AG20443 (cell line): ENCODE measurements at regions not wholly inside any gene's neighbourhood (a gene's known extent, or its start where the extent isn't known, plus 50 kb on each side); places are given as distances from the start of the nearest gene placed in this dataset.
"Not testable (repeated sequence)": the region's sequence is repeated elsewhere in the genome, so short reads cannot be mapped to it uniquely, and the experiment has no call there.

Source experiments
- DNase-seq: peaks from one replicate; pipeline ENCODE4 v3.0.0; 2012; ENCODE audit warnings: low spot score, mixed read lengths

DNA sequence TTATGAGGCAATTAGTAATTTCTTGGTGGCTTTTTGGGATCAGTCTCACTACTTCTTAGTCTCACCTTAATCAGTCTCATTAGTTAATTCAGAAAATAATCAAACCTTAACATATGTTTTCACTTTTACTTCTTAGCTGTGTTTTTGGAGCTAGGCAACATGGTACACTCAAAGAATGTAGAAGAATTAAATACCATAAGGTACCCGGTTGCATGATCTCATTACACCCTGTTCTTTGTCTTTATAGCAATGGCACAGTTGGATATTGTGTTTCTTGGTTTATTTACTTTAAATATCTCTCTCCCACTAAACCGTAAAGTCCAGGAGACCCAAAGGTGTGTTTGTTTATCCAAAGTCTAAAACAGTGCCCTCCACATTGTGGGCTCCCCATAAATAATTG, 132.3 kb downstream of the TNFSF18 start:
- DNase-seq: no peak

GRCh38 chr1:172926070-172926469, 124.7 kb downstream of the TNFSF18 start:
- DNase-seq: no peak

DNA sequence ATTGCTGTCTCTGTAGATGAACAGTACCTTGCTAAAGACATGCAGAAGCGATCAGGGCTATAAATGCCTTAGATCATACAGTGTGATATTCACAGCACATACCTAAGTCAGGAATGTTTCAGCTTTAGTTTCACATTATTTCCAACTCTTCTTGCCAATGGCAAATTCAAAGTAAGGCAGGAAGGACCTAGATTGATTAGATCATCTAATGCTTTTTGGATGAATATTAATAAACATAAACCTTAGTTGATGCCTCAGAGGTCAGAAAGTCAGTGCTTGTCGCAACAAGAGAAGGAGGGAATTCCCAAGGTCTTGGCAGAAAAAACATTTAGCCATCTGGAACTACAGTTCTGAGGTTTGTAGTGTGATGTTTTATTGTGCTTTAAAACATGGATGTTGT, 122.3 kb downstream of the TNFSF18 start:
- DNase-seq: peak; percentile 49

DNA sequence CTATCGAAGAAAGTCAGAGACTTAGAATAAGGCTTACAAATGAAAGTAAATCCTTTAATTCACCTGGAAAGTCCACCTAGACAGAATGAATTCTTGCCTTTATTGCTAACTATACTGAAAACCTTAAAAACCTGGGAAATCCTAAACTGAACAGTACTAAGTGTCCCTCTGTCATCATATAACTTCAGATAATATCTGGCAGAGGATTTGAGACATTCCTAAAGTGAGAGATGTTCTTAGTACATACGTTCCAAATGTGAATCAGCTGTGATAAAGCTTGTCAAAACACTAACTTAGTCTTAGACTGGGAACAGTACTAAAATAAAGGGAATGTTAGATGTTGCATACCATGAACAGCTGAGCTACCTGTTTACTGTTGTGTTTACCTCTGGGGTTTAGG, 121.7 kb downstream of the TNFSF18 start:
- no peak for DNase-seq

DNA sequence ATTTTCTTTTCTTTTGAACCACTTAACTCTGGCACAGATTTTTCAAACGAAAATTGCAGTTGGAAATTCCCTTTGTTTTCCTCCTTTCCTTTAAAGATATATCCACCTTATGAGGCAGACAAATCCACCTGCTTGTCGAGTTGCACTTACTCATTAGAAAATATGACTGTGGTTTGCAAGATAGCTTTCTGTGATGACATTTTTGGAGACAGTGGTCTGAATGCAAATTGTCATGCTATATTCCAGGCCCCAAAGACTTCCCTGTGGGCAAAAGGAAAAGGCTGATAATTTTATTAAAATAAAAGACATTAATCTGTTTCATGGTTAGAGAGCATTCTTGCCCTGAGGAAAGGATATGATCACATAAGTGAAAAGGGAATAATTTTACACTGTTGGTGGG, 120.6 kb downstream of the TNFSF18 start:
- DNase-seq: no peak

- DNase-seq: no peak
Measured at GRCh38 chr1:172931340-172931739, 119.4 kb downstream of the TNFSF18 start.

GRCh38 chr1:172931761-172932160, 119.0 kb downstream of the TNFSF18 start:
- DNase-seq: no peak

DNA sequence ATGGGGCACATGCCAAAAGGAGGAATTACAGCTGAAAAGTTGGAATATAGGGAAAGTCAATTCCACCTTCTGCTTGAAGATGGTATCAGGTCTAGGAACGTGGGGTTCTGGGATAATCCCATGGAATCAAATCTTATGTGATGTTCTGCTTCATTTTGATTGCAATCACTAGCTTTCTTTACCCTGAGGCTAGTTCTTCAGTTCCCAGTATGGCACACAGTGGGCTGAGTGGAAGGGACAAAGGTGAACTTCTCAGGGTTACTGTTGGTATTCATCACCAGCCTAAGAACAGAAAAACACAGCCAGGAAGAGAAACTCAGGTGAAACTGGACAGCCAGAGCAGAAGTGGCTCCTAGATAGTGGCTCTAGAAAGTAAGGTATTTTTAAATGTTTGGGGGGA, 117.8 kb downstream of the TNFSF18 start:
- no peak for DNase-seq

DNA sequence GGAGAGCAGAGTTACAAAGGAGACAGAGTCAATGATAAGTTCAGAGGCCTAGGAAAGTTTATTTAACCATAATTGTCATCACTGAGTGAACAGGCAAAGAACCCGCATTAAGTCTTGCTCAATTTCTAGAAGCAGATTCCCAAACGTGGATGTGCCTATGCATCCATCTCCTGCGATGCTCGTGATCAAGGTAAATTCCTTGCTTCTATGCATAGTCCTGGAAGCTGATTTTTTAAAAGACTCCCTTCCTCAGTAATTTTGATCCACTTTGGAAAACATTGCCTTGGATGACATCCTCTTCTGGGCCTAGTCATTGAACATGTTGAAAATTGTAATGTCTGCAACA, 116.4 kb downstream of the TNFSF18 start:
- no peak for DNase-seq

GRCh38 chr1:172935062-172935592, 115.6 kb downstream of the TNFSF18 start:
- no peak for DNase-seq

GRCh38 chr1:172936088-172936645, 114.6 kb downstream of the TNFSF18 start:
- DNase-seq: no peak

GRCh38 chr1:172938681-172939080, 112.1 kb downstream of the TNFSF18 start:
- DNase-seq: peak; percentile 46

- no peak for DNase-seq
Measured at GRCh38 chr1:172939475-172939874, 111.3 kb downstream of the TNFSF18 start.

- DNase-seq: no peak
Measured at GRCh38 chr1:172940174-172940855, 110.4 kb downstream of the TNFSF18 start.

- DNase-seq: no peak
Measured at GRCh38 chr1:172941471-172941870, 109.3 kb downstream of the TNFSF18 start.

DNA sequence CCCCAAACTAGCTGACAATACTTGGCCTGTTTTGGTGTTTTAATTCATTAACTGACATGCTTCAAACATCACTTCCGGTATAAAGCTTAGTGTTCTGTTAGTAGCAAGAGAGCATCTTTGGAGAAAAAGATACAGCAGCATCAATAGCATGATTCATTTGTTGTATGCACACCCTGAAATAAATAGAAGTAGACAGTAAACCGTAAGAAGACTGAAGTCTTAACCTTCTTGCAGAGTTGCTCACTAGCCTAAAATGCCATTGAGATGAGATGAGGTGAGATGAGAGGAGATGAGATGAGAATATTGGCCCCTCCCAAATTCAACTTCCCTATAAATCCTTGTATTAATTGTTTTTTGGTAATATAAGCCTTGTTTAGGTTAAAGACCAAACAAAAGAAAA, 108.8 kb downstream of the TNFSF18 start:
- DNase-seq: no peak

DNA sequence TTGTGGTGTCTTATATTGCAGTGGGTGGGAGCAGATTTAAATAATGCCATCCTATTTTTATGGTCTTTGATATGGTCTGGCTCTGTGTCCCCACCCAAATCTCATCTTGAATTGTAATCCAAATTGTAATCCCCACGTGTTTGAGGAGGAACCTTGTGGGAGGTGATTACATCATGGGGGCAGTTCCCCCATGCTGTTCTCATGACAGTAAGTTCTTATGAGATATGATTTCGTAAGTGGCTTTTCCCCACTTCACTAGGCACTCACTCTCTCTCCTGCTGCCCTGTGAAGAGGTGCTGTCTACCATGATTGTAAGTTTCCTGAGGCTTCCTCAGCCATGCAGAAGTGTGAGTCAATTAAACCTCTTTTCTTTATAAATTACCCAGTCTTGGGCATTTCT, 107.6 kb downstream of the TNFSF18 start:
- DNase-seq: not testable (repeated sequence)

GRCh38 chr1:172944931-172945330, 105.8 kb downstream of the TNFSF18 start:
- DNase-seq: no peak

GRCh38 chr1:172946814-172947507, 103.8 kb downstream of the TNFSF18 start:
- DNase-seq: no peak

DNA sequence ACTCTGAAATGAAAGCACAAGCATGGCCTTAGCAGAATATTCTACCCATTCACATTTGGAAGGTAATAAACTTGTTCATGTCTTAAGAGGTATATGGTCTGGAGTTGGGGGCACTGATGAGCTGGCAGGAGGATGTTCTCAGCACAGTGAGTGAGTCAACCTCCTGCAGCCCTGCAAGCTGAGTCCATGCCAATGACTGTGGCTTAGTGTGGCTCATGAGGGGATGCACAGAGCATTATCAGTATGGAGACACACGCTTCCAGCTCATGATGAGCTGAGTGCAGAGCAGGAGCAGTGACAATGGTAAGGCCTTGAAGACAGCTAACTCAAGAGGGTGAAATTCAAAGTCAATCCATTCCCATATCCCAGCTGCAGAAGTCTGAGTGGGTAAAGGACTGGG, 102.3 kb downstream of the TNFSF18 start:
- DNase-seq: peak; percentile 66

DNA sequence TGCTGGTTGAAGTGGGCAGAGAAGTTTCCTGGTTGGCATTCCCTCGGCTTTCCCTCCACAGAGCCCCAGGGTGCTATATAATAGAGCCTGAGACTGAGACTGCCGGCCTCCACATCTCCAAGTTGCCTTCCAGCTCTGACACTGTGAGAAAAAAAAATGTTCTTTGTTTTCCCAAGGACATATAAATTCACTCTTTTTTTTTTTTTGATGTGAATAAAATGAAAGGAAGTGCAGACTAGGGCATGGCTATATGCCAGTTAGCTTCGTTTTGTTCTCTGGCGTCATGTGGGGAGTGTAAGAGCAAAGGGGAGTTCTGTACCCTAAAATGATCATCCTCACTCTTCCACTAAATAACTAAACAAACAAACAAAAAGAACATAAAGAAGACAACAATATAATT, 101.6 kb downstream of the TNFSF18 start:
- DNase-seq: no peak

GRCh38 chr1:172950528-172950927, 100.2 kb downstream of the TNFSF18 start:
- DNase-seq: no peak

GRCh38 chr1:172951730-172952365, 98.9 kb downstream of the TNFSF18 start:
- DNase-seq: peak; percentile 20
